Lower leg skin (tissue), 3 donors: ENCODE measurements at regions not wholly inside any gene's neighbourhood (a gene's known extent, or its start where the extent isn't known, plus 50 kb on each side); places are given as distances from the start of the nearest gene placed in this dataset.

Source experiments
- POLR2A ChIP-seq, 2 donors: fragments of 450-650 bp; IDR thresholded peaks; one replicate each; pipeline ENCODE4 v1.6.1; 2016 to 2017; ENCODE audit warnings: antibody characterized with exemption in 2 of 2, mild to moderate bottlenecking in 1 of 2, moderate library complexity in 1 of 2
- TF ChIP-seq, protein P1 (sequence below), 3 donors: fragments of 450-650 bp; IDR thresholded peaks; one replicate each; pipeline ENCODE4 v1.5.1; 2016; ENCODE audit warnings: antibody characterized with exemption in 3 of 3, mild to moderate bottlenecking in 3 of 3, moderate library complexity in 2 of 3

DNA sequence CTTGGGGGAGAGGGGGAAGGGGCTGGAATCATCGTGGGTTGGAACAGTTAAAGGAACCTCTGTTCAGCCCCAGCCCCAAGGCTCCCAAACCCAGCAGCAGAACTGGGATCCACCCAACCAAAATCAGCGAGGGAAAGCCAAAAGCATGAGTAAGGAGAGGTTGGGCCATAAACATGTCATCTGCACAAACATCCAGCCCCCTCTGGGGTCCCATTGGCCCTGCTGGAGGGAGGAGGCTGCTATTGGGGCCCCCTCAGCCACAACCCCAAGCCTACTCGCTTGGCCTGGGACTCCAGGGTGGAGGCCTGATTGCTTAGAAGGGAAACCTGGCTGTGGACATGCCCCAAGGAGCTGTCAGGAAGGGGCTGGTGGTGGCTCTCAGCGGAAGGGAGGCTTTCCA is 154.9 kb downstream of the FGF18 start:
- TF ChIP-seq, protein P1, sequence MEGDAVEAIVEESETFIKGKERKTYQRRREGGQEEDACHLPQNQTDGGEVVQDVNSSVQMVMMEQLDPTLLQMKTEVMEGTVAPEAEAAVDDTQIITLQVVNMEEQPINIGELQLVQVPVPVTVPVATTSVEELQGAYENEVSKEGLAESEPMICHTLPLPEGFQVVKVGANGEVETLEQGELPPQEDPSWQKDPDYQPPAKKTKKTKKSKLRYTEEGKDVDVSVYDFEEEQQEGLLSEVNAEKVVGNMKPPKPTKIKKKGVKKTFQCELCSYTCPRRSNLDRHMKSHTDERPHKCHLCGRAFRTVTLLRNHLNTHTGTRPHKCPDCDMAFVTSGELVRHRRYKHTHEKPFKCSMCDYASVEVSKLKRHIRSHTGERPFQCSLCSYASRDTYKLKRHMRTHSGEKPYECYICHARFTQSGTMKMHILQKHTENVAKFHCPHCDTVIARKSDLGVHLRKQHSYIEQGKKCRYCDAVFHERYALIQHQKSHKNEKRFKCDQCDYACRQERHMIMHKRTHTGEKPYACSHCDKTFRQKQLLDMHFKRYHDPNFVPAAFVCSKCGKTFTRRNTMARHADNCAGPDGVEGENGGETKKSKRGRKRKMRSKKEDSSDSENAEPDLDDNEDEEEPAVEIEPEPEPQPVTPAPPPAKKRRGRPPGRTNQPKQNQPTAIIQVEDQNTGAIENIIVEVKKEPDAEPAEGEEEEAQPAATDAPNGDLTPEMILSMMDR (IDR thresholded peaks at IDR 0.05): no peak
- TF ChIP-seq POLR2A (IDR thresholded peaks at IDR 0.05): no peak
